ENCODE measurements at regions not wholly inside any gene's neighbourhood (a gene's known extent, or its start where the extent isn't known, plus 50 kb on each side); places are given as distances from the start of the nearest gene placed in this dataset.

- Histone ChIP-seq H3K9ac (ENCODE audit: control insufficient read depth, extremely low read depth, insufficient read depth, low read length) (no peak overlapping the region), H3K79me2 (ENCODE audit: control insufficient read depth, insufficient read depth, low read length) (no peaks in the 10 kb centered on the region), H3K4me2 (ENCODE audit: control insufficient read depth, extremely low read depth, insufficient read depth, low read depth, low read length) (no peak overlapping the region), H3K36me3 (ENCODE audit: control insufficient read depth in 2 of 2, extremely low read depth in 1 of 2, insufficient read depth in 2 of 2, low read length in 2 of 2) (no peaks in the 10 kb centered on the region), H2AFZ (ENCODE audit: control insufficient read depth, low read length) (no peak overlapping the region), H4K20me1 (ENCODE audit: control insufficient read depth, extremely low read depth, insufficient read depth, low read length) (no peaks in the 10 kb centered on the region), H3K9me1 (ENCODE audit: control insufficient read depth, extremely low read depth, insufficient read depth, low read length) (no peaks in the 10 kb centered on the region), H3K9me3 (ENCODE audit: control insufficient read depth, low read depth, low read length) (no peaks in the 10 kb centered on the region), H3K27ac (ENCODE audit: control insufficient read depth, insufficient read depth, low read length) (no peak overlapping the region), H3K4me3 (ENCODE audit: control insufficient read depth in 2 of 3, extremely low read depth in 1 of 3, insufficient read depth in 2 of 3, low read depth in 1 of 3, low read length in 3 of 3) (no peak overlapping the region), H3K27me3 (ENCODE audit: control insufficient read depth, extremely low read depth, insufficient read depth, low read length) (no peaks in the 10 kb centered on the region), H3K4me1 (ENCODE audit: control insufficient read depth, extremely low read depth, insufficient read depth, low read length) (peaks cover 5% of the 10 kb centered on the region)
- dilution Hi-C loops (cut with MboI; ENCODE audit: extremely low pct_ligation_motif_present, low sequenced_read_pairs) = no loop called here
- TF ChIP-seq EZH2 (IDR thresholded peaks at IDR 0.05; ENCODE audit: low read length) (no peak), CTCF (optimal IDR thresholded peaks at IDR 0.05 in 1 of 3, IDR thresholded peaks at IDR 0.05 in 1 of 3, conservative IDR thresholded peaks at IDR 0.05 in 1 of 3; ENCODE audit: extremely low read depth in 1 of 3, insufficient read depth in 2 of 3, low read length in 3 of 3) (no peak)
- no peak for FAIRE-seq
- DNase-seq (ENCODE audit: low read depth, low spot score) = no peak
Measured at GRCh38 chr3:30455840-30456239, 150.6 kb upstream of the TGFBR2 start.

GRCh38 chr3:30456264-30456663, 150.1 kb upstream of the TGFBR2 start:
- H3K4me2 ChIP-seq (ENCODE audit: control insufficient read depth, extremely low read depth, insufficient read depth, low read depth, low read length) = no peak overlapping the region
- dilution Hi-C loops (cut with MboI; ENCODE audit: extremely low pct_ligation_motif_present, low sequenced_read_pairs) = no loop called here
- DNase-seq (ENCODE audit: low read depth, low spot score) (no peak), FAIRE-seq (no peak)
- peaks cover 5% of the 10 kb centered on the region for H3K4me1 ChIP-seq (ENCODE audit: control insufficient read depth, extremely low read depth, insufficient read depth, low read length)
- no peak overlapping the region for H2AFZ ChIP-seq (ENCODE audit: control insufficient read depth, low read length)
- H3K4me3 ChIP-seq (ENCODE audit: control insufficient read depth in 2 of 3, extremely low read depth in 1 of 3, insufficient read depth in 2 of 3, low read depth in 1 of 3, low read length in 3 of 3) = no peak overlapping the region
- H3K27me3 ChIP-seq (ENCODE audit: control insufficient read depth, extremely low read depth, insufficient read depth, low read length) = no peaks in the 10 kb centered on the region
- no peak overlapping the region for H3K9ac ChIP-seq (ENCODE audit: control insufficient read depth, extremely low read depth, insufficient read depth, low read length)
- H3K9me1 ChIP-seq (ENCODE audit: control insufficient read depth, extremely low read depth, insufficient read depth, low read length) = no peaks in the 10 kb centered on the region
- H3K27ac ChIP-seq (ENCODE audit: control insufficient read depth, insufficient read depth, low read length) = no peak overlapping the region
- no peaks in the 10 kb centered on the region for H3K36me3 ChIP-seq (ENCODE audit: control insufficient read depth in 2 of 2, extremely low read depth in 1 of 2, insufficient read depth in 2 of 2, low read length in 2 of 2)
- no peaks in the 10 kb centered on the region for H4K20me1 ChIP-seq (ENCODE audit: control insufficient read depth, extremely low read depth, insufficient read depth, low read length)
- no peaks in the 10 kb centered on the region for H3K9me3 ChIP-seq (ENCODE audit: control insufficient read depth, low read depth, low read length)
- TF ChIP-seq CTCF (optimal IDR thresholded peaks at IDR 0.05 in 1 of 3, IDR thresholded peaks at IDR 0.05 in 1 of 3, conservative IDR thresholded peaks at IDR 0.05 in 1 of 3; ENCODE audit: extremely low read depth in 1 of 3, insufficient read depth in 2 of 3, low read length in 3 of 3) (no peak), EZH2 (IDR thresholded peaks at IDR 0.05; ENCODE audit: low read length) (no peak)
- H3K79me2 ChIP-seq (ENCODE audit: control insufficient read depth, insufficient read depth, low read length) = no peaks in the 10 kb centered on the region
